ENCODE measurements at regions not wholly inside any gene's neighbourhood (a gene's known extent, or its start where the extent isn't known, plus 50 kb on each side); places are given as distances from the start of the nearest gene placed in this dataset.

DNA sequence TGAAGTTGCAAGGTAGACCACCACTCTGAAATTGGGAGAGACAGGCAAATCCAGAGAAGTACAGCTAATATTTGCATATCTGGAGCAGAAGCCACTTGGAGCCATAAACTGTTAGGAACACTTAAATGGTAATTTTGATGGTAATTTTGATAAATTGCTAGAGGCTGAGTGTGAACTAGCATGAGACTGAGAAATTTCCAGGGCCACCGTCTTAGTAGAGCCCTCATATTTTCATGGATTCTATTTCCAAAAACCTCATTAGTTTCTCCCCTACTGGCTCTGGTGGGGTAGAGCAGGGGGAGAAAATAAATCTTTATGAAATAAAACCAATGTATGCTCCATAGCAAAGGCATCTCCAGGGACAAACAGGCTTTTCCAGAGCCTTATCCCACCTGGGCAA lies 429.4 kb upstream of the DIPK2B start:
- TF ChIP-seq, protein P1, sequence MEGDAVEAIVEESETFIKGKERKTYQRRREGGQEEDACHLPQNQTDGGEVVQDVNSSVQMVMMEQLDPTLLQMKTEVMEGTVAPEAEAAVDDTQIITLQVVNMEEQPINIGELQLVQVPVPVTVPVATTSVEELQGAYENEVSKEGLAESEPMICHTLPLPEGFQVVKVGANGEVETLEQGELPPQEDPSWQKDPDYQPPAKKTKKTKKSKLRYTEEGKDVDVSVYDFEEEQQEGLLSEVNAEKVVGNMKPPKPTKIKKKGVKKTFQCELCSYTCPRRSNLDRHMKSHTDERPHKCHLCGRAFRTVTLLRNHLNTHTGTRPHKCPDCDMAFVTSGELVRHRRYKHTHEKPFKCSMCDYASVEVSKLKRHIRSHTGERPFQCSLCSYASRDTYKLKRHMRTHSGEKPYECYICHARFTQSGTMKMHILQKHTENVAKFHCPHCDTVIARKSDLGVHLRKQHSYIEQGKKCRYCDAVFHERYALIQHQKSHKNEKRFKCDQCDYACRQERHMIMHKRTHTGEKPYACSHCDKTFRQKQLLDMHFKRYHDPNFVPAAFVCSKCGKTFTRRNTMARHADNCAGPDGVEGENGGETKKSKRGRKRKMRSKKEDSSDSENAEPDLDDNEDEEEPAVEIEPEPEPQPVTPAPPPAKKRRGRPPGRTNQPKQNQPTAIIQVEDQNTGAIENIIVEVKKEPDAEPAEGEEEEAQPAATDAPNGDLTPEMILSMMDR (IDR thresholded peaks at IDR 0.05; ENCODE audit: extremely low read depth, insufficient read depth, missing control alignments) = no peak
- no peak for DNase-seq (ENCODE audit: low spot score)
- in situ Hi-C loops (cut with MboI; ENCODE audit: low pct_unique_long_range_greater_than_20kb, low sequenced_read_pairs, unreplicated experiment) = no loop called here

DNA sequence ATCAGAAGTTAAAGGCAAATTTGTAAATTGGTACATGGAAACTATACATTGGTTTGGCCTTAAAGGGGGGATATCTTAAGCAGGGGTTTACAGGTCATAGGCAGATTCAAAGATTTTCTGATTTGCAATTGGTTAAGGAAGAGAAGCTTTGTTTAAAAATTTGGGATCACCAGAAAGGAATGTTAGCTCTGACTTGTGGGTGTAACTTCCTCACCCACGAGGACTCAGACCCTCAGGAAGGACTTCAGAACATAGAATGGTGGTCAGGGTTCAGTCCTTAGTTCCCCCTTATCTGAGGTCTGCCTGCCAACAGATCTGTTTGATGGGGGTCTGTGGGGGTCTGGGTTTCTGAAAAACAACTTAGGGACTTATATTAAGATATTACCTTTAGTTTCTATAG lies 427.4 kb upstream of the DIPK2B start:
- TF ChIP-seq, protein P1 (IDR thresholded peaks at IDR 0.05; ENCODE audit: extremely low read depth, insufficient read depth, missing control alignments) = no peak

DNA sequence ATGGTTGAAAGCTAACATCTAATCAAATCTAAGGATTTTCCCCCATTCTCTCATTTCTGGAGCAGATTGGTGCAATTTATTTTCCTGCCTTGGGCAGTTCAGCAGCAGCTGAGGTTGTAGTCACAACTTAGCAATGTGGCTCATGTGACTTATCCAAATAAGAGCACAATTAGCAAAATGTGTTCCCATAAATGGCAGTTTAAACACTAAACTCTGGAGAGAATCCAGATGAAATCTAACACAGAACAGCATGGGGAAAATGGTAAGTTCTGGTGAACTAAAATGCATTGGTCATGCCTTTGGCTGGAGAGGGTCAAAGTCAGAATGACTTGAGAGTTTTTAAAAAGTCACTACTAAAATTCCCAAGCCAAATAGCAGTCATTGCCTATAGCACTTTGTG lies 422.6 kb upstream of the DIPK2B start:
- in situ Hi-C loops (cut with MboI; ENCODE audit: low pct_unique_long_range_greater_than_20kb, low sequenced_read_pairs, unreplicated experiment) = no loop called here
- TF ChIP-seq, protein P1 (IDR thresholded peaks at IDR 0.05; ENCODE audit: extremely low read depth, insufficient read depth, missing control alignments) = no peak
- DNase-seq (ENCODE audit: low spot score) = no peak

More for the DNA sequence above, 427.4 kb upstream of the DIPK2B start:
- no peak for DNase-seq (ENCODE audit: low spot score)
- in situ Hi-C loops (cut with MboI; ENCODE audit: low pct_unique_long_range_greater_than_20kb, low sequenced_read_pairs, unreplicated experiment) = no loop called here

DNA sequence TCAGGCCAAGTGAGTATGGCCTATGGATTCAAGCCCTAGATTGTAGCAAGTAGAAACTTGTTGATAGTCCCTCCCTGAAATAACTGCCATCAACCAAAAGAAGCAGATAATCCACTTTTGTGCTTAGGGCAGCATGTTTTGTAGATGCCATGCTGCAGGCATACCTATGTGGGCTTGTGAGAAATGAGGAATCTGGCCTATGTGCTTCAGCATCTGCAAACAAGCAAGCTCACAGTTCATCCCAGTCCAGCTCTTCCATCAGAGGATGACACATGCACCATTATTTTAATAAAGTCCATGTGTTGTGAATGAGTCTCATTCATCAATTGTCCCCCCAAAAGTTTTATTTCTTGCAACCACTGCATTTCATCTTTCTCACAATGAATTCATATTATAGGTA lies 421.9 kb upstream of the DIPK2B start:
- in situ Hi-C loops (cut with MboI; ENCODE audit: low pct_unique_long_range_greater_than_20kb, low sequenced_read_pairs, unreplicated experiment) = no loop called here
- DNase-seq (ENCODE audit: low spot score) = no peak
- TF ChIP-seq, protein P1 (IDR thresholded peaks at IDR 0.05; ENCODE audit: extremely low read depth, insufficient read depth, missing control alignments) = no peak

DNA sequence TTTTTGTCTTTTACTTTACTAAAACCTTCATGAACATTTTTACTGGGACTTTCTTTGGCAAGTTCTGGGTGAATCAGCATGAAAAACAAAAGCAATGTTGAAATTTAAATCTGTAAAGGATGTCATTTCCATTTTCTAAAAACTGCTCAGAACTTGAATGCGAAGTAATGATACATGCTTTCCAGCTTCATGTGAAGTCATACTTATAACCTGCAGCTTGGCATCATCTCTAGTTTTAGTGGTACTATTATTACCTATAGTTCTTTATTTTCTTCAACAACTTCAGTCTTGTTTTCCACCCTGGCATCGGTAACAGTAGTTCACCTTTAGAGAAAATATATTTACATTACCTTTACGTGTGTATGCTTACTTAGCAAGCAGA lies 421.4 kb upstream of the DIPK2B start:
- TF ChIP-seq, protein P1 (IDR thresholded peaks at IDR 0.05; ENCODE audit: extremely low read depth, insufficient read depth, missing control alignments) = no peak
- in situ Hi-C loops (cut with MboI; ENCODE audit: low pct_unique_long_range_greater_than_20kb, low sequenced_read_pairs, unreplicated experiment) = no loop called here
- no peak for DNase-seq (ENCODE audit: low spot score)

DNA sequence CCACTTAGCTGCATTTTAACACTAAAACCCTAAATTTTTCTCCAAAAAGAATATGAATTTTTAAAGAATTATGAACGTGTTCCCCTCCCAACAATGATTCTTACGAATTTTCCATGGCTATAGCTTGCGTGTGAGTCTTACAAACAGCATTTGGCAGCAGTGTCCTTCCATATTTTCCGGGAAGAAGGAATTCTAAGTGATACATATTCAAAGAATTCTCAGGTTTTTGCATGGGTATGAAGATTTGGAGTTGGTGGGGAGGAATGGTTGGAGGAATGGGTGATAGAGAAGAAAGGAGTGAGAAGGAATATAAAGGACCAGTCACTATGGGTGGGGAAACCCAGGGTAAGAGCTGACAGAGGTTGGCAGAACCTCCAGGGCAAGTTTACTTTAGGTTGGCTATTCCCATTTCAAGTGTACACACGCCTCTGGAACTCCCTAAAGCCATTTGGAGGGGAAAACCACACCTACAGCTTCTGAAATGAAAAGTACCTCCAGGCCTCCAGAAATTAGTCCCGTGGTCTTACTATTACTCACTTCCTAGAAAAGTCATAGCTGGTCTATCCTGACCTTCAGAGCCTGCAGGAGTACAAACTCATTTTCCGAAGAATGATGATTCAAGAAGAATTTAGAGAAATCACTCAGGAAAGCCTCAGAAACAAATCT lies 420.8 kb upstream of the DIPK2B start:
- DNase-seq (ENCODE audit: low spot score) = no peak
- TF ChIP-seq, protein P1 (IDR thresholded peaks at IDR 0.05; ENCODE audit: extremely low read depth, insufficient read depth, missing control alignments) = no peak
- in situ Hi-C loops (cut with MboI; ENCODE audit: low pct_unique_long_range_greater_than_20kb, low sequenced_read_pairs, unreplicated experiment) = no loop called here
